H1 (cell line): ENCODE measurements at regions not wholly inside any gene's neighbourhood (a gene's known extent, or its start where the extent isn't known, plus 50 kb on each side); places are given as distances from the start of the nearest gene placed in this dataset.

Source experiments
- CTCF ChIA-PET: fragments of 300-600 bp; sonication (Branson Sonifier 250); formaldehyde crosslinking; loops from one replicate; lab custom pipeline; 2021; ENCODE audit not compliant: partially characterized antibody; lab: Charles Lee
- POLR2A ChIA-PET: fragments of 300-600 bp; sonication (Branson Sonifier 250); formaldehyde crosslinking; loops from one replicate; lab custom pipeline; 2021; ENCODE audit warnings: inconsistent platforms; ENCODE audit not compliant: partially characterized antibody; lab: Charles Lee
- DNase-seq, 2 experiments: peaks; one replicate each; pipeline versions ENCODE4 v3.0.0 to v3.0.0-alpha.2; 2010 to 2022; ENCODE audit warnings: low spot score in 2 of 2, low read depth in 1 of 2, mixed read lengths in 1 of 2
- FAIRE-seq: peaks from 2 replicates; lab custom pipeline; 2011; peaks lifted over from hg19 to GRCh38; lab: Jason Lieb, UNC
- H2AFZ ChIP-seq: 2 replicates; pipeline ENCODE4 v1.8.1; 2012; ENCODE audit warnings: low read length, inconsistent platforms
- H2AK5ac ChIP-seq: 2 replicates; pipeline ENCODE4 v1.6.1; 2013; ENCODE audit warnings: low read depth, low read length
- H2BK120ac ChIP-seq: replicated peaks from 2 replicates; pipeline ENCODE3; 2013; ENCODE audit warnings: low read depth, low read length, inconsistent platforms
- H2BK12ac ChIP-seq: 2 replicates; pipeline ENCODE4 v1.6.1; 2013; ENCODE audit warnings: low read depth, low read length
- H2BK15ac ChIP-seq: 2 replicates; pipeline ENCODE4 v1.6.1; 2013; ENCODE audit warnings: low read length
- H2BK20ac ChIP-seq: 2 replicates; pipeline ENCODE4 v1.6.1; 2013; ENCODE audit warnings: low read length
- H2BK5ac ChIP-seq: 2 replicates; pipeline ENCODE4 v1.6.1; 2013; ENCODE audit warnings: low read depth, low read length
- H3K14ac ChIP-seq: 2 replicates; pipeline ENCODE4 v1.6.1; 2013; ENCODE audit warnings: inconsistent platforms; ENCODE audit not compliant: insufficient read length
- H3K18ac ChIP-seq: 2 replicates; pipeline ENCODE4 v1.6.1; 2013; ENCODE audit warnings: low read length; ENCODE audit errors: extremely low read depth
- H3K23ac ChIP-seq: 2 replicates; pipeline ENCODE4 v1.6.1; 2013; ENCODE audit warnings: inconsistent platforms; ENCODE audit not compliant: insufficient read length
- H3K23me2 ChIP-seq: 2 replicates; pipeline ENCODE4 v1.6.1; 2013; ENCODE audit warnings: low read depth, low read length
- H3K27ac ChIP-seq: 2 replicates; pipeline ENCODE4 v1.6.1; 2011; ENCODE audit warnings: low read depth, low read length, inconsistent platforms
- H3K27me3 ChIP-seq, 4 experiments: replicated peaks in 1 of 4; 1 replicate in 1 of 4; 2 replicates in 3 of 4; pipeline versions ENCODE4 v1.6.1 to v1.8.1; 2011 to 2013; ENCODE audit warnings: low read length in 3 of 4, mild to moderate bottlenecking in 3 of 4, inconsistent platforms in 2 of 4, mixed read lengths in 2 of 4, moderate library complexity in 1 of 4; ENCODE audit not compliant: control insufficient read depth in 3 of 4, insufficient read depth in 3 of 4; ENCODE audit errors: extremely low read depth in 1 of 4
- H3K36me3 ChIP-seq, 4 experiments: 2 replicates each; pipeline versions ENCODE4 v1.6.1 to v1.8.1; 2011 to 2013; ENCODE audit warnings: mild to moderate bottlenecking in 4 of 4, low read length in 3 of 4, moderate library complexity in 2 of 4, control low read depth in 1 of 4, inconsistent platforms in 1 of 4; ENCODE audit not compliant: insufficient read depth in 4 of 4, control insufficient read depth in 2 of 4
- H3K4ac ChIP-seq: replicated peaks from 2 replicates; pipeline ENCODE3; 2013; ENCODE audit warnings: low read length, low read depth, mixed read lengths, inconsistent platforms; ENCODE audit not compliant: insufficient read length
- H3K4me1 ChIP-seq, 4 experiments: replicated peaks in 1 of 4; 1 replicate in 1 of 4; 2 replicates in 3 of 4; pipeline versions ENCODE4 v1.6.1 to v1.8.1; 2011 to 2013; ENCODE audit warnings: low read length in 3 of 4, inconsistent platforms in 2 of 4, mixed read lengths in 1 of 4; ENCODE audit not compliant: insufficient read depth in 4 of 4, control insufficient read depth in 3 of 4
- H3K4me2 ChIP-seq, 2 experiments: 2 replicates each; pipeline versions ENCODE4 v1.6.1 to v1.8.1; 2011 to 2013; ENCODE audit warnings: low read depth in 2 of 2, low read length in 2 of 2, control low read depth in 1 of 2, inconsistent platforms in 1 of 2, mild to moderate bottlenecking in 1 of 2; ENCODE audit not compliant: insufficient read depth in 1 of 2
- H3K4me3 ChIP-seq, 4 experiments: fragments of 200-600, 300-600 bp in 1 of 4; sonication (generic), shearing (Covaris generic), sonication (Bioruptor Twin) in 1 of 4; 2 replicates each; pipeline versions ENCODE4 v1.5.1 to v1.8.1; 2011 to 2016; ENCODE audit warnings: low read length in 4 of 4, low read depth in 3 of 4, control low read depth in 2 of 4, inconsistent platforms in 2 of 4, mild to moderate bottlenecking in 2 of 4, mixed read lengths in 1 of 4, moderate library complexity in 1 of 4; ENCODE audit not compliant: insufficient read depth in 2 of 4; ENCODE audit errors: extremely low read depth in 1 of 4
- H3K56ac ChIP-seq: replicated peaks from 2 replicates; pipeline ENCODE3; 2013; ENCODE audit warnings: low read depth, mild to moderate bottlenecking, mixed read lengths, low read length, inconsistent platforms; ENCODE audit not compliant: insufficient read length
- H3K79me1 ChIP-seq: 2 replicates; pipeline ENCODE4 v1.6.1; 2013; ENCODE audit warnings: low read depth, low read length, control low read depth
- H3K79me2 ChIP-seq, 2 experiments: 2 replicates each; pipeline versions ENCODE4 v1.6.1 to v1.8.1; 2012 to 2013; ENCODE audit warnings: low read length in 2 of 2, mild to moderate bottlenecking in 2 of 2, inconsistent platforms in 1 of 2; ENCODE audit not compliant: insufficient read depth in 2 of 2, control insufficient read depth in 1 of 2
- H3K9ac ChIP-seq, 4 experiments: replicated peaks in 1 of 4; 1 replicate in 1 of 4; 2 replicates in 3 of 4; pipeline versions ENCODE4 v1.6.1 to v1.8.1; 2011 to 2013; ENCODE audit warnings: low read depth in 3 of 4, low read length in 3 of 4, control low read depth in 2 of 4, mild to moderate bottlenecking in 2 of 4, moderate library complexity in 2 of 4, inconsistent platforms in 1 of 4; ENCODE audit errors: extremely low read depth in 1 of 4
- H3K9me3 ChIP-seq, 2 experiments: 2 replicates each; pipeline versions ENCODE4 v1.6.1 to v1.8.1; 2012 to 2013; ENCODE audit warnings: mild to moderate bottlenecking in 2 of 2, moderate library complexity in 2 of 2, control low read depth in 1 of 2, inconsistent platforms in 1 of 2, low read depth in 1 of 2, low read length in 1 of 2, mixed read lengths in 1 of 2; ENCODE audit not compliant: insufficient read depth in 2 of 2
- H4K20me1 ChIP-seq, 2 experiments: replicated peaks in 1 of 2; 2 replicates each; pipeline versions ENCODE3 to v1.8.1; 2011 to 2013; ENCODE audit warnings: inconsistent platforms in 2 of 2, low read length in 2 of 2, mild to moderate bottlenecking in 1 of 2; ENCODE audit not compliant: insufficient read depth in 2 of 2, control insufficient read depth in 1 of 2
- H4K5ac ChIP-seq: 2 replicates; pipeline ENCODE4 v1.6.1; 2013; ENCODE audit warnings: low read length, low read depth, mixed read lengths, inconsistent platforms; ENCODE audit not compliant: insufficient read length
- H4K8ac ChIP-seq: 2 replicates; pipeline ENCODE4 v1.8.0; 2013; ENCODE audit warnings: mild to moderate bottlenecking, moderate library complexity, low read length, inconsistent platforms; ENCODE audit not compliant: insufficient read depth; ENCODE audit errors: extremely low read depth
- H4K91ac ChIP-seq: replicated peaks from 2 replicates; pipeline ENCODE3; 2013; ENCODE audit warnings: low read length, mixed read lengths, inconsistent platforms; ENCODE audit not compliant: insufficient read length
- ATF2 ChIP-seq: IDR thresholded peaks from 2 replicates; pipeline ENCODE4 v1.6.1; 2012; ENCODE audit warnings: low read length, inconsistent platforms
- ATF3 ChIP-seq: IDR thresholded peaks from 2 replicates; pipeline ENCODE4 v1.6.1; 2011; ENCODE audit warnings: low read depth, mild to moderate bottlenecking, low read length; ENCODE audit not compliant: insufficient read depth
- BRCA1 ChIP-seq: IDR thresholded peaks from 2 replicates; pipeline ENCODE4 v1.6.1; 2012; ENCODE audit warnings: low read depth, low read length, improper control_type of control experiment
- CBX5 ChIP-seq: fragments of 300-800, 300-1000 bp; sonication (generic); IDR thresholded peaks from 2 replicates; pipeline ENCODE4 v1.7.1; 2016; ENCODE audit warnings: antibody characterized with exemption, low read length, low read depth
- CBX8 ChIP-seq: fragments of 300-800, 300-1000 bp; sonication (generic); IDR thresholded peaks from 2 replicates; pipeline ENCODE4 v1.7.1; 2016; ENCODE audit warnings: low read depth, low read length, borderline replicate concordance
- CEBPB ChIP-seq: IDR thresholded peaks from 2 replicates; pipeline ENCODE4 v1.6.1; 2012; ENCODE audit warnings: low read depth, low read length
- GABPA ChIP-seq: IDR thresholded peaks from 2 replicates; pipeline ENCODE4 v1.6.1; 2011; ENCODE audit warnings: mild to moderate bottlenecking, low read length, moderate library complexity, borderline replicate concordance; ENCODE audit not compliant: insufficient read depth
- KDM4A ChIP-seq: IDR thresholded peaks from one replicate; pipeline ENCODE4 v1.7.1; 2012; ENCODE audit warnings: low read depth, mild to moderate bottlenecking, moderate library complexity, low read length, inconsistent platforms; ENCODE audit not compliant: severe bottlenecking
- KDM5A ChIP-seq: fragments of 200-600 bp; IDR thresholded peaks from 2 replicates; pipeline ENCODE4 v1.7.1; 2012; ENCODE audit warnings: mild to moderate bottlenecking, low read length, inconsistent platforms, mixed read lengths
- POLR2A ChIP-seq, 2 experiments: IDR thresholded peaks; 1 replicate in 1 of 2; 2 replicates in 1 of 2; pipeline ENCODE4 v1.6.1; 2011; ENCODE audit warnings: low read depth in 2 of 2, low read length in 2 of 2, mild to moderate bottlenecking in 2 of 2; ENCODE audit errors: control extremely low read depth in 1 of 2
- RAD21 ChIP-seq, 2 experiments: IDR thresholded peaks in 1 of 2; conservative IDR thresholded peaks in 1 of 2; 2 replicates each; pipeline ENCODE4 v1.6.1; 2011; ENCODE audit warnings: low read depth in 2 of 2, low read length in 2 of 2, improper control_type of control experiment in 1 of 2, inconsistent platforms in 1 of 2, mild to moderate bottlenecking in 1 of 2, moderate library complexity in 1 of 2
- SIX5 ChIP-seq: IDR thresholded peaks from 2 replicates; pipeline ENCODE4 v1.6.1; 2011; ENCODE audit warnings: mild to moderate bottlenecking, low read depth, low read length
- SP4 ChIP-seq: IDR thresholded peaks from 2 replicates; pipeline ENCODE4 v1.6.1; 2012; ENCODE audit warnings: low read length, inconsistent platforms
- TAF1 ChIP-seq: IDR thresholded peaks from 2 replicates; pipeline ENCODE4 v1.6.1; 2011; ENCODE audit warnings: mild to moderate bottlenecking, low read depth, low read length
- WGBS, 2 experiments: shearing (Covaris generic) in 1 of 2; methylation state at CpG; one replicate each; pipeline versions ENCODE4 v1.1.6 to v1.1.7; 2013 to 2015; ENCODE audit warnings: low lambda C conversion rate in 2 of 2, mixed read lengths in 2 of 2, inconsistent platforms in 1 of 2, low coverage in 1 of 2, missing lambda C conversion rate in 1 of 2; ENCODE audit not compliant: insufficient replicate concordance in 2 of 2, insufficient coverage in 1 of 2, insufficient read length in 1 of 2; ENCODE audit errors: extremely low coverage in 1 of 2, missing lambda C conversion rate in 1 of 2; 5-methylcytosine and 5-hydroxymethylcytosine counted together

- Histone ChIP-seq H3K23ac (no peak overlapping the region), H2BK20ac (no peak overlapping the region), H3K4me2 (no peak overlapping the region), H3K79me1 (no peaks in the 10 kb centered on the region), H4K91ac (no peak overlapping the region), H3K4me1 (no peaks in the 10 kb centered on the region), H2AFZ (no peak overlapping the region), H4K8ac (no peak overlapping the region), H4K5ac (no peak overlapping the region), H3K14ac (no peak overlapping the region), H2AK5ac (no peak overlapping the region), H3K9me3 (no peaks in the 10 kb centered on the region), H3K27ac (no peak overlapping the region), H3K4me3 (no peak overlapping the region), H3K79me2 (no peaks in the 10 kb centered on the region), H3K18ac (no peak overlapping the region), H3K36me3 (no peaks in the 10 kb centered on the region), H3K9ac (no peak overlapping the region), H3K27me3 (no peaks in the 10 kb centered on the region), H2BK120ac (no peak overlapping the region), H4K20me1 (peaks cover 0 to 1% of the 10 kb centered on the region in 2 experiments), H2BK5ac (no peak overlapping the region), H2BK12ac (no peak overlapping the region), H2BK15ac (no peak overlapping the region), H3K4ac (no peak overlapping the region), H3K56ac (no peak overlapping the region), H3K23me2 (no peaks in the 10 kb centered on the region)
- DNase-seq = no peak
- 95% methylated on average over 1 of the region's 1 CpG; no CpG with 5 or more reads in 1 of the 2 experiments for WGBS, 2 experiments
- CTCF ChIA-PET = no interaction called here
- POLR2A ChIA-PET = no interaction called here
- FAIRE-seq = no peak
- TF ChIP-seq KDM5A = no peak
- no peak for TF ChIP-seq POLR2A (IDR thresholded peaks at IDR 0.05; ENCODE audit: control extremely low read depth in 1 of 2, low read depth in 2 of 2, low read length in 2 of 2)
- no peak for TF ChIP-seq TAF1
- no peak for TF ChIP-seq SP4
- TF ChIP-seq CEBPB = no peak
- no peak for TF ChIP-seq CBX8
- TF ChIP-seq KDM4A = no peak
- no peak for TF ChIP-seq BRCA1
- no peak for TF ChIP-seq ATF3
- TF ChIP-seq SIX5 = no peak
- no peak for TF ChIP-seq RAD21 (IDR thresholded peaks at IDR 0.05 in 1 of 2, conservative IDR thresholded peaks at IDR 0.05 in 1 of 2; ENCODE audit: low read depth in 2 of 2, low read length in 2 of 2)
- TF ChIP-seq CBX5 = no peak
- no peak for TF ChIP-seq GABPA
- TF ChIP-seq ATF2 = no peak
Measured at GRCh38 chr10:2883238-2883637, 184.1 kb upstream of the PFKP start.
